PC-9 (cell line): ENCODE measurements at regions not wholly inside any gene's neighbourhood (a gene's known extent, or its start where the extent isn't known, plus 50 kb on each side); places are given as distances from the start of the nearest gene placed in this dataset.

Experiments
- BruUV-seq: library from RNA; stranded (reverse); fragments of 400-500 nt; replicated peaks from 2 replicates; lab custom pipeline; 2021; lab: Mats Ljungman, UMichigan
- CTCF ChIA-PET: fragments of 300-600 bp; sonication (Branson Sonifier 250); formaldehyde crosslinking; loops from one replicate; lab custom pipeline; 2022; ENCODE audit warnings: antibody characterized with exemption; lab: Charles Lee
- POLR2A ChIA-PET: fragments of 300-600 bp; sonication (Branson Sonifier 250); formaldehyde crosslinking; loops from one replicate; lab custom pipeline; 2022; ENCODE audit warnings: antibody characterized with exemption; ENCODE audit not compliant: unreplicated experiment; lab: Charles Lee
- DNase-seq, 2 experiments: peaks; one replicate each; pipeline versions ENCODE4 v3.0.0 to v3.0.0-alpha.2; 2015 to 2022; ENCODE audit warnings: mixed read lengths in 1 of 2
- H2AFZ ChIP-seq: fragments of 200-600 bp; sonication (generic); 2 replicates; pipeline ENCODE4 v1.8.1; 2017; ENCODE audit warnings: antibody characterized with exemption
- H3F3A ChIP-seq: fragments of 200-600 bp; sonication (generic); 2 replicates; pipeline ENCODE4 v1.8.1; 2017; ENCODE audit warnings: antibody characterized with exemption, mild to moderate bottlenecking, low read depth; ENCODE audit not compliant: insufficient read depth
- H3K27ac ChIP-seq: fragments of 200-600 bp; sonication (generic); 2 replicates; pipeline ENCODE4 v1.6.1; 2016; ENCODE audit warnings: mixed run types
- H3K27me3 ChIP-seq: fragments of 200-600 bp; sonication (generic); 2 replicates; pipeline ENCODE4 v1.6.1; 2016; ENCODE audit warnings: low read depth, mixed run types; ENCODE audit not compliant: insufficient read depth
- H3K36me3 ChIP-seq: fragments of 200-600 bp; sonication (generic); 2 replicates; pipeline ENCODE4 v1.6.1; 2016; ENCODE audit warnings: low read depth, mixed run types
- H3K4me1 ChIP-seq: fragments of 200-600 bp; sonication (generic); replicated peaks from 2 replicates; pipeline ENCODE4 v1.6.1; 2016; ENCODE audit warnings: mixed run types; ENCODE audit not compliant: insufficient read depth
- H3K4me2 ChIP-seq: fragments of 200-600 bp; sonication (generic); 2 replicates; pipeline ENCODE4 v1.6.1; 2017; ENCODE audit warnings: mixed run types
- H3K4me3 ChIP-seq: fragments of 200-600 bp; sonication (generic); 2 replicates; pipeline ENCODE4 v1.6.1; 2016; ENCODE audit warnings: mixed run types
- H3K79me2 ChIP-seq: fragments of 200-600 bp; sonication (generic); 2 replicates; pipeline ENCODE4 v1.6.1; 2017; ENCODE audit warnings: low read depth, mixed run types
- H3K9me2 ChIP-seq: fragments of 200-600 bp; sonication (generic); 2 replicates; pipeline ENCODE4 v1.8.1; 2017; ENCODE audit warnings: mild to moderate bottlenecking; ENCODE audit not compliant: insufficient read depth
- H3K9me3 ChIP-seq: fragments of 200-600 bp; sonication (generic); 2 replicates; pipeline ENCODE4 v1.8.1; 2016; ENCODE audit warnings: low read depth; ENCODE audit not compliant: insufficient read depth
- H4K20me1 ChIP-seq: fragments of 200-600 bp; sonication (generic); 2 replicates; pipeline ENCODE4 v1.8.1; 2017; ENCODE audit not compliant: insufficient read depth
- CTCF ChIP-seq: fragments of 200-600 bp; sonication (generic); conservative IDR thresholded peaks from 2 replicates; pipeline ENCODE4 v1.6.1; 2017; ENCODE audit warnings: mixed run types, antibody characterized with exemption, mild to moderate bottlenecking, moderate library complexity
- EZH2 ChIP-seq: fragments of 200-600 bp; sonication (generic); IDR thresholded peaks from 2 replicates; pipeline ENCODE4 v1.8.0; 2017; ENCODE audit warnings: antibody characterized with exemption, low read depth
- intact Hi-C: fragments of 100-400 bp; cut with micrococcal nuclease; formaldehyde crosslinking; loops from one replicate; pipeline ENCODE4 v1.10.0; 2022; ENCODE audit not compliant: unreplicated experiment

GRCh38 chr7:41579961-41580935 is 122.6 kb downstream of the INHBA start:
- Histone ChIP-seq H3K4me2 (peak overlapping the region; percentile 45), H3K79me2 (no peaks in the 10 kb centered on the region), H3K27me3 (no peaks in the 10 kb centered on the region), H3K36me3 (no peaks in the 10 kb centered on the region), H3K9me2 (no peaks in the 10 kb centered on the region), H3K9me3 (peaks cover 43% of the 10 kb centered on the region), H2AFZ (no peak overlapping the region), H3K4me3 (no peak overlapping the region), H3K4me1 (peaks cover 35% of the 10 kb centered on the region), H4K20me1 (no peaks in the 10 kb centered on the region), H3F3A (peaks cover 33% of the 10 kb centered on the region), H3K27ac (peak overlapping the region; percentile 74)
- CTCF ChIA-PET: interaction anchor here (0.6 to 1.3 kb wide), 6 partner anchors 116 to 1258 kb away, joined by 3 to 13 read pairs (median 4); no protein-coding TSS in a partner anchor
- no peak for TF ChIP-seq CTCF
- TF ChIP-seq EZH2: no peak
- BruUV-seq: no TSS peak
- intact Hi-C loops: loop anchor here (1.0 to 5.0 kb wide), 14 partner anchors 21 to 662 kb away; no protein-coding TSS in a partner anchor
- DNase-seq: peak; percentile 40 to 99
- POLR2A ChIA-PET: interaction anchor here (0.6 to 1.0 kb wide), 6 partner anchors 49 to 863 kb away, joined by 3 to 12 read pairs (median 4); no protein-coding TSS in a partner anchor

GRCh38 chr7:41578700-41579099 is 124.2 kb downstream of the INHBA start:
- no peak for DNase-seq
- Histone ChIP-seq H3K9me2 (no peaks in the 10 kb centered on the region), H3K4me3 (no peak overlapping the region), H4K20me1 (no peaks in the 10 kb centered on the region), H2AFZ (no peak overlapping the region), H3K4me1 (peaks cover 45% of the 10 kb centered on the region), H3K79me2 (no peaks in the 10 kb centered on the region), H3K27me3 (no peaks in the 10 kb centered on the region), H3K36me3 (peaks cover 4% of the 10 kb centered on the region; the same call in 1 of the 2 replicates), H3K27ac (no peak overlapping the region), H3F3A (peaks cover 34% of the 10 kb centered on the region), H3K9me3 (peaks cover 34% of the 10 kb centered on the region), H3K4me2 (no peak overlapping the region)
- intact Hi-C loops: no loop called here
- CTCF ChIA-PET: no interaction called here
- TF ChIP-seq CTCF: no peak
- TF ChIP-seq EZH2: no peak
- no TSS peak for BruUV-seq
- POLR2A ChIA-PET: no interaction called here

- Histone ChIP-seq H3K27ac (no peak overlapping the region), H3K4me2 (no peak overlapping the region), H3K79me2 (no peaks in the 10 kb centered on the region), H3K4me3 (no peak overlapping the region), H3K27me3 (no peaks in the 10 kb centered on the region), H2AFZ (no peak overlapping the region), H3K9me2 (no peaks in the 10 kb centered on the region), H3K4me1 (peaks cover 52% of the 10 kb centered on the region), H3K9me3 (peaks cover 19% of the 10 kb centered on the region; the same call in 1 of the 2 replicates), H4K20me1 (no peaks in the 10 kb centered on the region), H3F3A (peaks cover 40% of the 10 kb centered on the region), H3K36me3 (peaks cover 4% of the 10 kb centered on the region; the same call in 1 of the 2 replicates)
- POLR2A ChIA-PET: no interaction called here
- intact Hi-C loops: no loop called here
- CTCF ChIA-PET: no interaction called here
- no peak for DNase-seq
- BruUV-seq: no TSS peak
- TF ChIP-seq CTCF (no peak), EZH2 (no peak)
Measured at GRCh38 chr7:41576166-41576565, 126.7 kb downstream of the INHBA start.
